ENCODE measurements at regions not wholly inside any gene's neighbourhood (a gene's known extent, or its start where the extent isn't known, plus 50 kb on each side); places are given as distances from the start of the nearest gene placed in this dataset.

DNA sequence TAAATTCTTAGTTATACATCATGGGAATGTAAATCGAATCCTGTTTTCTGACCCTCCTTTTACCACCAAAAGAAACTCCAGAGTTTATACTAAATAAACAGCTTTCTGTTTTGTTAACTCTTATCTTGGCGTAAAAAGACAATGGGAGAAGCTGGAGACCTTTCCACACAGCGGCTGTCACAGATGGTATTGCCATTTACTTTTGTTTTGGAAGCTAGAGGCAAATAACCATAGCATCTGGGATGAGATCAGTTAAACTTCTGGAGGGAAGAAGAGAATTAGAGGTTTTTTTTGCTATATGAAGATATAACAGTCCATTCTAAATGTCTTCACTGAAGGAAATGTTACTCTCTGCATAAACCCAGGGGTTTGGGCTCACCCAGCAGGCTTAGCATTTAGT lies 258.9 kb downstream of the REEP3 start:
- H3K27ac ChIP-seq (ENCODE audit: low read depth, low read length): no peak overlapping the region
- H3F3A ChIP-seq (ENCODE audit: insufficient read depth): no peaks in the 10 kb centered on the region
- no peaks in the 10 kb centered on the region for H4K20me1 ChIP-seq (ENCODE audit: low read depth, low read length)
- no peak overlapping the region for H2AFZ ChIP-seq (ENCODE audit: low read depth, low read length, severe bottlenecking)
- H3K27me3 ChIP-seq (ENCODE audit: low read length): no peaks in the 10 kb centered on the region; the same call in 1 of the 2 replicates
- H3K9me3 ChIP-seq (ENCODE audit: insufficient read depth, low read length): no peaks in the 10 kb centered on the region
- H3K79me2 ChIP-seq (ENCODE audit: insufficient read depth, low read length): no peaks in the 10 kb centered on the region
- TF ChIP-seq, protein P1, sequence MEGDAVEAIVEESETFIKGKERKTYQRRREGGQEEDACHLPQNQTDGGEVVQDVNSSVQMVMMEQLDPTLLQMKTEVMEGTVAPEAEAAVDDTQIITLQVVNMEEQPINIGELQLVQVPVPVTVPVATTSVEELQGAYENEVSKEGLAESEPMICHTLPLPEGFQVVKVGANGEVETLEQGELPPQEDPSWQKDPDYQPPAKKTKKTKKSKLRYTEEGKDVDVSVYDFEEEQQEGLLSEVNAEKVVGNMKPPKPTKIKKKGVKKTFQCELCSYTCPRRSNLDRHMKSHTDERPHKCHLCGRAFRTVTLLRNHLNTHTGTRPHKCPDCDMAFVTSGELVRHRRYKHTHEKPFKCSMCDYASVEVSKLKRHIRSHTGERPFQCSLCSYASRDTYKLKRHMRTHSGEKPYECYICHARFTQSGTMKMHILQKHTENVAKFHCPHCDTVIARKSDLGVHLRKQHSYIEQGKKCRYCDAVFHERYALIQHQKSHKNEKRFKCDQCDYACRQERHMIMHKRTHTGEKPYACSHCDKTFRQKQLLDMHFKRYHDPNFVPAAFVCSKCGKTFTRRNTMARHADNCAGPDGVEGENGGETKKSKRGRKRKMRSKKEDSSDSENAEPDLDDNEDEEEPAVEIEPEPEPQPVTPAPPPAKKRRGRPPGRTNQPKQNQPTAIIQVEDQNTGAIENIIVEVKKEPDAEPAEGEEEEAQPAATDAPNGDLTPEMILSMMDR (IDR thresholded peaks at IDR 0.05; ENCODE audit: insufficient read depth, low read length, poor library complexity, severe bottlenecking): no peak
- no peak for TF ChIP-seq EZH2phosphoT487 (conservative IDR thresholded peaks at IDR 0.05; ENCODE audit: low read length)
- H3K4me2 ChIP-seq (ENCODE audit: low read depth, low read length, poor library complexity, severe bottlenecking): no peak overlapping the region
- no peak overlapping the region for H3K4me3 ChIP-seq (ENCODE audit: insufficient read depth, low read length, poor library complexity, severe bottlenecking)
- H3K9ac ChIP-seq (ENCODE audit: low read length): no peak overlapping the region
- no peaks in the 10 kb centered on the region for H3K36me3 ChIP-seq (ENCODE audit: low read length)
- H3K9me2 ChIP-seq (replicated peaks; ENCODE audit: insufficient read depth, low read length): no peaks in the 10 kb centered on the region

- Histone ChIP-seq H3K4me3 (ENCODE audit: insufficient read depth, low read length, poor library complexity, severe bottlenecking) (no peak overlapping the region), H3K79me2 (ENCODE audit: insufficient read depth, low read length) (no peaks in the 10 kb centered on the region), H3K36me3 (ENCODE audit: low read length) (no peaks in the 10 kb centered on the region), H3K9me3 (ENCODE audit: insufficient read depth, low read length) (no peaks in the 10 kb centered on the region), H3K9ac (ENCODE audit: low read length) (no peak overlapping the region), H3K9me2 (replicated peaks; ENCODE audit: insufficient read depth, low read length) (no peaks in the 10 kb centered on the region), H3K4me2 (ENCODE audit: low read depth, low read length, poor library complexity, severe bottlenecking) (no peak overlapping the region), H2AFZ (ENCODE audit: low read depth, low read length, severe bottlenecking) (no peak overlapping the region), H4K20me1 (ENCODE audit: low read depth, low read length) (no peaks in the 10 kb centered on the region), H3K27me3 (ENCODE audit: low read length) (no peaks in the 10 kb centered on the region; the same call in 1 of the 2 replicates), H3K27ac (ENCODE audit: low read depth, low read length) (no peak overlapping the region), H3F3A (ENCODE audit: insufficient read depth) (no peaks in the 10 kb centered on the region)
- TF ChIP-seq, protein P1 (IDR thresholded peaks at IDR 0.05; ENCODE audit: insufficient read depth, low read length, poor library complexity, severe bottlenecking): no peak
- no peak for TF ChIP-seq EZH2phosphoT487 (conservative IDR thresholded peaks at IDR 0.05; ENCODE audit: low read length)
Measured at GRCh38 chr10:63781226-63781625, 260.0 kb downstream of the REEP3 start.

DNA sequence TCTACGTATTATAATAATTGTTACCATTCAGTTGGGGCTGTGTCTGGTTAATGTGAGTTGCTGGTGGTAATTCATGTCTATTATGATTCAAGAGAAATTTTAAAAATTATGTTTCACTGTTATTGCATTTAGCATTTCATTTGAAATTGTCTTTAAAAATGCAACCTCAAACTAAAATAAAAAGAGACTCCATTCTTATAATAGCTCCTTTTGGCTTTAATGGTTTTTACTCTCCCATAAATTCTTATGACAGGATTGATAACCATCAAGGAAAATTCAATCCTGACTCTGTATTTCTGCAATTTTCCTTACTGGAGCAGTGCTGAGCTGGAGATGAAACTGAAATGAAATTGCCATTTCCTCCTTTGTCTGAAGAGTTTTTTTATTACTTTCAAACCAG lies 262.7 kb downstream of the REEP3 start:
- H3K27ac ChIP-seq (ENCODE audit: low read depth, low read length): no peak overlapping the region
- no peak overlapping the region for H3K9ac ChIP-seq (ENCODE audit: low read length)
- no peaks in the 10 kb centered on the region for H3K9me3 ChIP-seq (ENCODE audit: insufficient read depth, low read length)
- H2AFZ ChIP-seq (ENCODE audit: low read depth, low read length, severe bottlenecking): no peak overlapping the region
- TF ChIP-seq, protein P1 (IDR thresholded peaks at IDR 0.05; ENCODE audit: insufficient read depth, low read length, poor library complexity, severe bottlenecking): no peak
- TF ChIP-seq EZH2phosphoT487 (conservative IDR thresholded peaks at IDR 0.05; ENCODE audit: low read length): no peak
- no peaks in the 10 kb centered on the region for H4K20me1 ChIP-seq (ENCODE audit: low read depth, low read length)
- no peak overlapping the region for H3K4me3 ChIP-seq (ENCODE audit: insufficient read depth, low read length, poor library complexity, severe bottlenecking)
- H3K4me2 ChIP-seq (ENCODE audit: low read depth, low read length, poor library complexity, severe bottlenecking): no peak overlapping the region
- H3K79me2 ChIP-seq (ENCODE audit: insufficient read depth, low read length): no peaks in the 10 kb centered on the region
- no peaks in the 10 kb centered on the region for H3K36me3 ChIP-seq (ENCODE audit: low read length)
- H3F3A ChIP-seq (ENCODE audit: insufficient read depth): no peaks in the 10 kb centered on the region
- no peaks in the 10 kb centered on the region; the same call in 1 of the 2 replicates for H3K27me3 ChIP-seq (ENCODE audit: low read length)
- no peaks in the 10 kb centered on the region for H3K9me2 ChIP-seq (replicated peaks; ENCODE audit: insufficient read depth, low read length)
